H1 (cell line): ENCODE measurements at regions not wholly inside any gene's neighbourhood (a gene's known extent, or its start where the extent isn't known, plus 50 kb on each side); places are given as distances from the start of the nearest gene placed in this dataset.

ENCODE experiments used
- CEBPB ChIP-seq: IDR thresholded peaks from 2 replicates; pipeline ENCODE4 v1.6.1; 2012; ENCODE audit warnings: low read depth, low read length
- CTCF ChIP-seq, 3 experiments: IDR thresholded peaks; 1 replicate in 2 of 3; 2 replicates in 1 of 3; pipeline versions ENCODE4 v1.5.1 to v1.6.1; 2011; ENCODE audit warnings: low read length in 3 of 3, mild to moderate bottlenecking in 3 of 3, inconsistent platforms in 2 of 3, low read depth in 1 of 3, moderate library complexity in 1 of 3; ENCODE audit not compliant: insufficient read depth in 1 of 3; ENCODE audit errors: control extremely low read depth in 1 of 3
- EZH2 ChIP-seq: fragments of 200-600 bp; sonication (generic); IDR thresholded peaks from 2 replicates; pipeline ENCODE4 v1.7.1; 2012; ENCODE audit warnings: low read depth, mild to moderate bottlenecking, moderate library complexity, low read length, inconsistent platforms; ENCODE audit not compliant: severe bottlenecking
- JUN ChIP-seq: IDR thresholded peaks from 2 replicates; pipeline ENCODE4 v1.6.1; 2011; ENCODE audit warnings: low read depth, mild to moderate bottlenecking, improper control_type of control experiment, low read length
- RFX5 ChIP-seq: IDR thresholded peaks from 2 replicates; pipeline ENCODE4 v1.6.1; 2011; ENCODE audit warnings: low read depth, low read length, improper control_type of control experiment, borderline replicate concordance
- SUZ12 ChIP-seq: fragments of 200-600 bp; sonication (generic); IDR thresholded peaks from 2 replicates; pipeline ENCODE4 v1.6.1; 2012; ENCODE audit warnings: mild to moderate bottlenecking, inconsistent platforms, low read length, moderate library complexity, mixed read lengths
- YY1 ChIP-seq: IDR thresholded peaks from 2 replicates; pipeline ENCODE4 v1.6.1; 2011; ENCODE audit warnings: low read depth, mild to moderate bottlenecking, low read length

DNA sequence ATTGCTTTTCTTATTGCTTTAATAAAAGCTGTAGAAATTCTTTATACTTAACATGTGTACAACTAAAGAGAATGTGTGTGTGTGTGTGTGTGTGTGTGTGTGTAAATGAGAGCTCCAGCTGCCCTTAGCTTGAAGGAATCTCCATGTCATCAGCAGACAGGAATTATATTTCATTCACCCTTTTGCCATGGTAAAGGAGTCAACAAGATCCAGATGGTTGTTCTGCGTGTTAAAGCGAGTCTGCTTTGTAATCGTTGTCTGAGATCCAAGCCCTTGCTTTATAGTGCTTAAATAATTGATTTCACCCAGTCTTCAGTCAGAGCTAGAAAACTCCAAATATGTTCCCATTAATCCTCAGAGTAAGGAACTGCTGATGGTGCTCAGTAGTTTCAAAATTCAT, 285.5 kb downstream of the PDGFC start:
- TF ChIP-seq EZH2 (no peak), RFX5 (no peak), YY1 (no peak), CEBPB (no peak), JUN (no peak), SUZ12 (no peak), CTCF (IDR thresholded peaks at IDR 0.05; ENCODE audit: control extremely low read depth in 1 of 3, insufficient read depth in 1 of 3, low read depth in 1 of 3, low read length in 3 of 3) (no peak)
